ENCODE measurements at regions not wholly inside any gene's neighbourhood (a gene's known extent, or its start where the extent isn't known, plus 50 kb on each side); places are given as distances from the start of the nearest gene placed in this dataset.
"Not testable (repeated sequence)": the region's sequence is repeated elsewhere in the genome, so short reads cannot be mapped to it uniquely, and the experiment has no call there.

DNA sequence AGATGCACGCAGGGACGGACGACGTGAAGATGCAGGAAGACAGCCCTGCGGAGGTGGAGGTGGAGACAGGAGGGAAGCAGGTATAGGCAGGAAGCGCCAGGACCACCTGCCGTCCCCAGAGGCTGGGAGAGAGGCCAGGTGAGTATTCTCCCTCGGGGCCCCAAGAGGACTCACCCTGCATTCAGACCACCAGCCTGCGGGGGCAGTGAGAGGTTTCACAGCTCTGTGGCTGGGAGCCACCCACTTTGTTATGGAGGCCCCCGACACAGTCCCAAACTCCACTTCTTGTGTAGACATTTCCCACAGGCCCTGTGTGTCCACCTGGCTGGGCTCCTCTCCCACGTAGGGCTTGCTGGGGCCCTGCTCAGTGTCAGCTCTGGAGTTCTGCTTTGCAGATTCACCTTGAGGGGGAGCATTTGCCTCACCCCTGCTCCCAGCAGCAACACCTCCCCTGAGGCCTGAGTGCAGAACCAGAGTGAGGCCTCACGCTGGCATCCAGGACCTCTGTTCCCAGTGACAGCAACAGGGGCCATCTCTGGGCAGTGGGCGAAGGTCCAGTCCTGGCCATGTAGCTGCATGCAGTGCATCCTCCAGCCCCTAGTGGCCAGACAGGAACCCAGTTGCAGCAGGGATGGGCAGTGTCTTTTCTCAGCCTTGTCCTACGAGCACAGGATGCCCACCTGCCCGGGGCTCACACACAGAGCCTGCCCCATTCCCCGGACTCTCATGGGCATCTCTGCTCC, 119.4 kb upstream of the IQSEC1 start:
- peak; percentile 51 for DNase-seq

- DNase-seq: no peak
Observed at GRCh38 chr3:13191016-13191415, 117.8 kb upstream of the IQSEC1 start.

DNA sequence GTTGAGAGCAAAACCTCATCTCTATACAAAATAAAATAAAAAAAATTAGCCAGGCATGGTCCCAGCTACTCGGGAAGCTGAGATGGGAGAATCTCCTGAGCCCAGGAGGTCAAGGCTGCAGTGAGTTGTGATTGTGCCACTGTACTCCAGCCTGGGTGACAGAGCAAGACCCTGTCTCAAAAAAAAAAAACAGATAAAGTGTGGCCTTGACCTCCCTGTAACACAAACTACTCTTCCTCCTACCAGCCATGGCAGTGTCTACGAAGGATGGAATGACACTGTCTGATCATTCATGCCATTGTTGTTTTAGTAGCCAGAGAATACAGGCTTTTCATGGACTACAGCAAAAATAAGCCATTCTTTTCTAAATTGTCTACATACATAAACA, 117.1 kb upstream of the IQSEC1 start:
- no peak for DNase-seq

GRCh38 chr3:13189639-13190377, 116.6 kb upstream of the IQSEC1 start:
- no peak for DNase-seq

GRCh38 chr3:13188975-13189374, 115.7 kb upstream of the IQSEC1 start:
- DNase-seq: no peak

DNA sequence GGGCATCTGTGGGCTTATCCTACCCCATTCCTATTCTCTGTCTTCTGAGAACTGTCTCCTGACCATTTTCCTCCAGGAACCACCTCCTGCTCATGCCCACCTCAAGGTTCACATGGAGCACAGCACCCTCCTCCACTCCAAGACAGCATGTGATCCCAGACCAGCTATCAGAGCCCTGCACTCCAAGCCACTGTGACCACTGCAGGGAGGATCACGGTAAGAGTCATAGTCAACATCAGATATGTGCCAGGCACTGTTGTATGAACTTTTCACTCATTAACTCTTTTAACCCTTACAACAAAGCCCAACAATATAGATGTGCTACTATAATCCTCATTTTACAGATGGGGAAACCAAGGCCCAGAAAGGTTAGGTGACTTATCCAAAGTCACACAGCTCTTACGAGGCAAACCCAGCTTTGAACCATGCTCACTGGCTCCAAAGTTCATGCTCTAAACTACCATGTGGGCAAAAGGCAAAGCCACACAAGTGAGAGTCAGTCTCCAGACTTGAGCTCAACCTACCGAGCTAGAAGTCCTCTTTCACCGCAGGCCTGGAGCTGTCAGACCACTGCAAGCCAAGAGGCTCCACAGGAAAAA, 115.1 kb upstream of the IQSEC1 start:
- no peak for DNase-seq

DNA sequence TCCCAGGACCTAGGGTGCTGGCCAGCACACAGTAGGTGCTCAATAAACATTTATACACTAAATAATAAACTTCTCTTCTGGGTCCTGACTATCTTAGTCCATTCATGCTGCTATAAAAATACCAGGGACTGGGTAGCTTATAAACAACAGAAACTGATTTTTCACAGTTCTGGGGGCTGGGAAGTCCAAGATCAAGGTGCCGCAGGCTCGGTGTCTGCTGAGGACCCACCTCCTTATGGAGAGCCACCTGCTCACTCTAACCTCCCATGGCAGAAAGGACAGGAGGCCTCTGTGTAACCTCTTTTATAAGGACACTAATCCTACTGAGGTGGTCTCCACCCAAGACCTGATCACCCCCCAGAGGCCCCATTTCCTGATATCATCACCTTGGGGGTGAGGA, 114.4 kb upstream of the IQSEC1 start:
- no peak for DNase-seq

GRCh38 chr3:13186435-13186815, 113.2 kb upstream of the IQSEC1 start:
- DNase-seq: no peak

DNA sequence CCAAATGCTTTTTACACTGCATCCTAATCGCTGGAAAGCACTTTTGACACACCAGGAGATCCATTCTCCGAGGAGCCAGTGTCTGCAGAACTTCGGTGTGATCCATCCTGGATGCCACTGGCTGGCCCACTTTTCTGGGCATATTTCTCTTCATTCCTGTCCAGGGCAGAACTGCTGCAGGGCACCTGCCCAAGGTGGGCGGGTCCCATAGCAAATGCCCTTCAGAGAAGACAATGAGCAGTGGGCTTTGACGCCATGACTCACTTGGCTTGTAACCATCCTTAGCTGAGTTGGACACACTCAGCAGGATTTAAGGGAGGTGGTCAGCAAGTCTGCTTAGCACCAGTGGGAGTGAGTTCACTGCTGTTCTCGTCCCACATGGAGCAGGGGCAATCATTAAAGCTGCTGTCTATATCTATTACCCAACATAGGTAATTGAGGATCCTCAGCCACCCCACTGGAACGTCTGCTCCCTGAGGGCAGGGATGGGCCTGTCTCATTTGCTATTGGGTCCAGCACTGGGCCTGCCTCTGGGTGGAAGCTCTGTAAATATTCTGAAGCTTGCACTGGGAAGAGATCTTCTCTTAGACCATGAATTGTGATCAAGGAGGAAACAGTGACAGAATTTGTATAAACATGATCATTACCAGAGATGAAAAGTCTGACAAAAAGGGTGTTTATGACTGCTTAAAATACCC, 112.7 kb upstream of the IQSEC1 start:
- DNase-seq: no peak

- DNase-seq: not testable (repeated sequence)
Observed at GRCh38 chr3:13179582-13180210, 106.5 kb upstream of the IQSEC1 start.

- DNase-seq: no peak
Observed at GRCh38 chr3:13179181-13179580, 106.0 kb upstream of the IQSEC1 start.

GRCh38 chr3:13178107-13178506, 104.9 kb upstream of the IQSEC1 start:
- DNase-seq: no peak

DNA sequence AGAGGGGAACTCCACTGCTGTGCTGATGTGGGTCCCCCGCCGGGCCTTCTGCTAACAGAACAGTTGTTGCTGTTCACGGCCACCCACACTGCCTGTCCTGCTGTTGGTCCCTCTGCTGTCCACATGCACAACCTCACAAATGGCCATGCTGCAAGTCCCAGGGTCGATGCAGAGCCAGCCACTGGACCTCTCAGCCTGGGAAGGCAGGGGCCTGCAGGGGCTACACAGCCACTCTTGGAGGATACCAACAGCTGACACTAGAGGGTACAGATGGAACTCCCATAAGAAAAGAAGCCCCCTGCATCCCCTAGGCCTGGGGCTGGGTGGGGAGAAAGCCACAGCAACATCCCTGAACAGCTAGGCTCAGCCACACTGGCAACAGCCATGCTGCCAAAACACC, 104.4 kb upstream of the IQSEC1 start:
- no peak for DNase-seq

DNA sequence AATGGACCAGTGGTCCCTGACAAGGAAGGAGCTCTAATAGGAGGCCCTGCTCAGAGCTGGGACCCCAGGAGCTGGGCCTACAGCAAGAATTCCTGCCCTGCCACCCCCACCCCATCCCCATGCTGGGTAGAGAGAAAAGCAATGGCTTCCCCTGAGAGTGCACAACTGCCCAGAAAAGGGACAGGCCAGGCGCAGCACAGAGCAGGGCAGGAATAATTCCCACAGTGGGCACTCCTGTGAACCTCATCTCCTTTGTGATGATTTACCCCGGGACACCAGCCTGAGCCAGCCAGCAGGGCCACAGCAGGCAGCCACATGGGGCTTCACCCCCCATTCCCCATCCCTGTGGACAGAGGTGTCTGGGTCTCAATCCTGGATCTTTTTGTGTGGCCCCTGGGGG, 104.0 kb upstream of the IQSEC1 start:
- no peak for DNase-seq

- DNase-seq: no peak
Observed at GRCh38 chr3:13176445-13176844, 103.2 kb upstream of the IQSEC1 start.

- no peak for DNase-seq
Observed at GRCh38 chr3:13174803-13175135, 101.5 kb upstream of the IQSEC1 start.

- DNase-seq: no peak
Observed at GRCh38 chr3:13174011-13174802, 101.0 kb upstream of the IQSEC1 start.

DNA sequence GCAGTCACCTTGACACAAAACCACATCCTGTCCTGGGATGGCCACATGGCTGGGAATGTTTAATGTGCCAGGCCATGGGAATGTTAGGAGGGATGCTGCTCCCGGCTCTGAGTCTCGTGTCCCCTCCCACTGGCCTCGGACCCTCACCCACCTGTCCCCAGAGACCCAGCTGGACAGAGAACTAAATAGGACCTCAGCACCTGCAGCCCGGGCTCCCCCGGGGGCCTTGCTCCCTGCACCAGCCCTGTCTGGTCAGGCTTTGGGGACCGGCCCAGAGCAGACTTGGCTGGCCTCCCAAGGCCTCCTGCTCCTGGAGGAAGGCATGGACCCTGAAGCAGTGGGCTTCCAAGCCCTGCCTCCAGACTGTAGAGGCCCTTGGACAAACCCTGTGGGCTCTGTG, 100.0 kb upstream of the IQSEC1 start:
- no peak for DNase-seq

- DNase-seq: no peak
Observed at GRCh38 chr3:13172644-13173013, 99.4 kb upstream of the IQSEC1 start.

GRCh38 chr3:13171704-13172643, 98.7 kb upstream of the IQSEC1 start:
- no peak for DNase-seq

GRCh38 chr3:13170317-13170716, 97.1 kb upstream of the IQSEC1 start:
- DNase-seq: no peak

Measured in retina (tissue), 1 donor.